Midbrain (tissue), 1 donor: ENCODE measurements at regions not wholly inside any gene's neighbourhood (a gene's known extent, or its start where the extent isn't known, plus 50 kb on each side); places are given as distances from the start of the nearest gene placed in this dataset.

Source experiments
- DNase-seq: peaks from one replicate; lab custom pipeline; 2025; lab: John Stamatoyannopoulos, UW

GRCh38 chr17:12376276-12376675 lies 289.4 kb upstream of the MYOCD start:
- no peak for DNase-seq

GRCh38 chr17:12386225-12386624 lies 279.5 kb upstream of the MYOCD start:
- no peak for DNase-seq

- no peak for DNase-seq
Observed at GRCh38 chr17:12388226-12388625, 277.5 kb upstream of the MYOCD start.

- no peak for DNase-seq
Observed at GRCh38 chr17:12389421-12389820, 276.3 kb upstream of the MYOCD start.

GRCh38 chr17:12390631-12391030 lies 275.1 kb upstream of the MYOCD start:
- DNase-seq: no peak

GRCh38 chr17:12391468-12391867 lies 274.2 kb upstream of the MYOCD start:
- DNase-seq: no peak

- DNase-seq: no peak
Observed at GRCh38 chr17:12395733-12396354, 269.8 kb upstream of the MYOCD start.

GRCh38 chr17:12398441-12399051 lies 267.1 kb upstream of the MYOCD start:
- DNase-seq: no peak

- DNase-seq: no peak
Observed at GRCh38 chr17:12402963-12403622, 262.6 kb upstream of the MYOCD start.

GRCh38 chr17:12403881-12404398 lies 261.8 kb upstream of the MYOCD start:
- no peak for DNase-seq

GRCh38 chr17:12406623-12407215 lies 259.0 kb upstream of the MYOCD start:
- no peak for DNase-seq

- no peak for DNase-seq
Observed at GRCh38 chr17:12407495-12408252, 258.0 kb upstream of the MYOCD start.

GRCh38 chr17:12409082-12409481 lies 256.6 kb upstream of the MYOCD start:
- DNase-seq: no peak

- no peak for DNase-seq
Observed at GRCh38 chr17:12410717-12411116, 255.0 kb upstream of the MYOCD start.

GRCh38 chr17:12415031-12415430 lies 250.7 kb upstream of the MYOCD start:
- DNase-seq: no peak

- no peak for DNase-seq
Observed at GRCh38 chr17:12421077-12421476, 244.6 kb upstream of the MYOCD start.

- no peak for DNase-seq
Observed at GRCh38 chr17:12421646-12422306, 243.9 kb upstream of the MYOCD start.

- no peak for DNase-seq
Observed at GRCh38 chr17:12422651-12423050, 243.0 kb upstream of the MYOCD start.

- DNase-seq: no peak
Observed at GRCh38 chr17:12423337-12423736, 242.4 kb upstream of the MYOCD start.

- no peak for DNase-seq
Observed at GRCh38 chr17:12429116-12429515, 236.6 kb upstream of the MYOCD start.

GRCh38 chr17:12431188-12431587 lies 234.5 kb upstream of the MYOCD start:
- no peak for DNase-seq

- no peak for DNase-seq
Observed at GRCh38 chr17:12438212-12438611, 227.5 kb upstream of the MYOCD start.
